Caco-2 (cell line): ENCODE measurements at regions not wholly inside any gene's neighbourhood (a gene's known extent, or its start where the extent isn't known, plus 50 kb on each side); places are given as distances from the start of the nearest gene placed in this dataset.

Experiments used
- BruUV-seq: library from RNA; stranded (reverse); fragments of 400-500 nt; replicated peaks from 2 replicates; lab custom pipeline; 2021; lab: Mats Ljungman, UMichigan
- CTCF ChIA-PET: fragments of 300-600 bp; sonication (Branson Sonifier 250); formaldehyde crosslinking; loops from one replicate; lab custom pipeline; 2022; ENCODE audit warnings: antibody characterized with exemption; lab: Charles Lee
- POLR2A ChIA-PET: fragments of 300-600 bp; sonication (Branson Sonifier 250); formaldehyde crosslinking; loops from one replicate; lab custom pipeline; 2022; ENCODE audit warnings: antibody characterized with exemption; lab: Charles Lee
- DNase-seq, 2 experiments: peaks; one replicate each; pipeline versions ENCODE4 v3.0.0 to v3.0.0-alpha.2; 2020 to 2022
- H3K27me3 ChIP-seq: replicated peaks from 2 replicates; pipeline ENCODE4 v1.6.0; 2011; ENCODE audit warnings: low read length; ENCODE audit not compliant: control insufficient read depth, insufficient read depth
- H3K36me3 ChIP-seq: 2 replicates; pipeline ENCODE4 v1.5.1; 2011; ENCODE audit warnings: low read length; ENCODE audit not compliant: control insufficient read depth, insufficient read depth
- H3K4me1 ChIP-seq: fragments of 250-450 bp; sonication (Bioruptor Pico); 2 replicates; pipeline ENCODE4 v1.5.1; 2020; ENCODE audit warnings: mild to moderate bottlenecking
- H3K4me3 ChIP-seq: 2 replicates; pipeline ENCODE4 v1.5.1; 2011; ENCODE audit warnings: low read depth, mild to moderate bottlenecking, control low read depth, low read length
- H3K9me3 ChIP-seq: fragments of 250-450 bp; sonication (Bioruptor Pico); 2 replicates; pipeline ENCODE4 v1.5.1; 2020; ENCODE audit warnings: mild to moderate bottlenecking, moderate library complexity
- H3K27ac Mint-ChIP-seq: one replicate; pipeline ENCODE4 v1.8.0; 2022; ENCODE audit warnings: mixed read lengths; ENCODE audit not compliant: unreplicated experiment
- H3K27me3 Mint-ChIP-seq: one replicate; pipeline ENCODE4 v1.8.0; 2022; ENCODE audit warnings: mixed read lengths; ENCODE audit not compliant: insufficient read depth, unreplicated experiment
- H3K36me3 Mint-ChIP-seq: one replicate; pipeline ENCODE4 v1.8.0; 2022; ENCODE audit warnings: mild to moderate bottlenecking, mixed read lengths; ENCODE audit not compliant: insufficient read depth, unreplicated experiment
- H3K4me1 Mint-ChIP-seq: one replicate; pipeline ENCODE4 v1.8.0; 2022; ENCODE audit warnings: low read depth, mixed read lengths; ENCODE audit not compliant: unreplicated experiment
- H3K4me3 Mint-ChIP-seq: one replicate; pipeline ENCODE4 v1.8.0; 2022; ENCODE audit warnings: mild to moderate bottlenecking, moderate library complexity, mixed read lengths; ENCODE audit not compliant: unreplicated experiment
- H3K9me3 Mint-ChIP-seq: one replicate; pipeline ENCODE4 v1.8.0; 2022; ENCODE audit warnings: mixed read lengths; ENCODE audit not compliant: unreplicated experiment
- CTCF ChIP-seq, 2 experiments: fragments of 200-600 bp in 1 of 2; IDR thresholded peaks; 1 replicate in 1 of 2; 2 replicates in 1 of 2; pipeline versions ENCODE4 v1.5.1 to v1.8.0; 2011 to 2022; ENCODE audit warnings: antibody characterized with exemption in 1 of 2, control low read depth in 1 of 2, inconsistent platforms in 1 of 2, low read depth in 1 of 2, low read length in 1 of 2, mild to moderate bottlenecking in 1 of 2, moderate library complexity in 1 of 2; ENCODE audit not compliant: insufficient read depth in 1 of 2, severe bottlenecking in 1 of 2, unreplicated experiment in 1 of 2
- intact Hi-C: fragments of 100-400 bp; cut with micrococcal nuclease; formaldehyde crosslinking; loops from one replicate; pipeline ENCODE4 v1.10.0; 2022; ENCODE audit not compliant: unreplicated experiment

DNA sequence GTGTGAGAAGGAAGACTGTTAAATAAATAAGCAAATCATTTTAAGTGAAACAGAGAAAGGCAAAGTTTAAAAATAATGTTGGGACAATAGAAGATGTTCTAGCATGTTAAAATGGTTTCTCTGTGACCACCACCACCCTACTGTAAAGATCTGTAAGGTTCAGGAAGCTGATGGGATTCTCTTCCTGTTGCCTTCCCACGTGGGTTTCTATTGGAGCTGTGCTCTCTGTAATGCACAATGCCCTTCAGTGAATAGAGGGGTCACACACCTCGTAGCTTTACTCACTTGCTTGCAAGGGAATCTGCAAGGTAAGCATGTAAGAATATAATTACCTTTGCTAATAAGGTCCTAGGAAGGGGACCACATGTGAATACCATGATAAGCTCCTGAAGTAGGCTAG, 170.5 kb downstream of the CASP12 start:
- no peaks in the 10 kb centered on the region for H3K27me3 Mint-ChIP-seq
- intact Hi-C loops: loop anchor here (10.0 kb wide), 1 partner anchor 227 kb away; no protein-coding TSS in a partner anchor
- no peak overlapping the region for H3K4me3 ChIP-seq
- peaks cover 17% of the 10 kb centered on the region for H3K4me1 ChIP-seq
- CTCF ChIA-PET: no interaction called here
- H3K4me1 Mint-ChIP-seq: peaks cover 12% of the 10 kb centered on the region
- H3K36me3 Mint-ChIP-seq: no peaks in the 10 kb centered on the region
- no peak overlapping the region for H3K27ac Mint-ChIP-seq
- peaks cover 10% of the 10 kb centered on the region for H3K9me3 Mint-ChIP-seq
- no peak overlapping the region for H3K4me3 Mint-ChIP-seq
- no peak for DNase-seq
- POLR2A ChIA-PET: no interaction called here
- H3K9me3 ChIP-seq: peaks cover 18% of the 10 kb centered on the region
- H3K27me3 ChIP-seq: no peaks in the 10 kb centered on the region
- TF ChIP-seq CTCF (IDR thresholded peaks at IDR 0.05; ENCODE audit: insufficient read depth in 1 of 2, low read depth in 1 of 2, low read length in 1 of 2, severe bottlenecking in 1 of 2, unreplicated experiment in 1 of 2): no peak
- BruUV-seq: no TSS peak
- no peaks in the 10 kb centered on the region; the same call in 1 of the 2 replicates for H3K36me3 ChIP-seq

- DNase-seq: no peak
- ChIA-PET CTCF (no interaction called here), POLR2A (no interaction called here)
- BruUV-seq: no TSS peak
- H3K27me3 ChIP-seq: no peaks in the 10 kb centered on the region
- peaks cover 17% of the 10 kb centered on the region for H3K4me1 ChIP-seq
- H3K4me3 ChIP-seq: no peak overlapping the region
- Mint-ChIP-seq H3K36me3 (no peaks in the 10 kb centered on the region), H3K27me3 (no peaks in the 10 kb centered on the region), H3K4me1 (peaks cover 12% of the 10 kb centered on the region), H3K9me3 (peaks cover 13% of the 10 kb centered on the region), H3K27ac (no peak overlapping the region), H3K4me3 (no peak overlapping the region)
- TF ChIP-seq CTCF (IDR thresholded peaks at IDR 0.05; ENCODE audit: insufficient read depth in 1 of 2, low read depth in 1 of 2, low read length in 1 of 2, severe bottlenecking in 1 of 2, unreplicated experiment in 1 of 2): no peak
- H3K36me3 ChIP-seq: no peaks in the 10 kb centered on the region; the same call in 1 of the 2 replicates
- peaks cover 20% of the 10 kb centered on the region for H3K9me3 ChIP-seq
- intact Hi-C loops: loop anchor here (10.0 kb wide), 1 partner anchor 228 kb away; no protein-coding TSS in a partner anchor
Measured at GRCh38 chr11:104727095-104727494, 171.2 kb downstream of the CASP12 start.

- BruUV-seq: no TSS peak
- H3K27ac Mint-ChIP-seq: no peak overlapping the region
- peaks cover 12% of the 10 kb centered on the region for H3K4me1 Mint-ChIP-seq
- Histone ChIP-seq H3K4me3 (no peak overlapping the region), H3K9me3 (peaks cover 20% of the 10 kb centered on the region), H3K27me3 (no peaks in the 10 kb centered on the region), H3K36me3 (no peaks in the 10 kb centered on the region; the same call in 1 of the 2 replicates), H3K4me1 (peaks cover 17% of the 10 kb centered on the region)
- peaks cover 13% of the 10 kb centered on the region for H3K9me3 Mint-ChIP-seq
- ChIA-PET CTCF (interaction anchor here (1.1 kb wide), 1 partner anchor 117 kb away, joined by 3 read pairs; no protein-coding TSS in a partner anchor), POLR2A (no interaction called here)
- DNase-seq: peak in 1 of 2 experiments; percentile 24
- no peak for TF ChIP-seq CTCF (IDR thresholded peaks at IDR 0.05; ENCODE audit: insufficient read depth in 1 of 2, low read depth in 1 of 2, low read length in 1 of 2, severe bottlenecking in 1 of 2, unreplicated experiment in 1 of 2)
- H3K27me3 Mint-ChIP-seq: no peaks in the 10 kb centered on the region
- no peak overlapping the region for H3K4me3 Mint-ChIP-seq
- H3K36me3 Mint-ChIP-seq: no peaks in the 10 kb centered on the region
- intact Hi-C loops: loop anchor here (1.0 to 10.0 kb wide), 3 partner anchors 57 to 229 kb away; no protein-coding TSS in a partner anchor
Measured at GRCh38 chr11:104725796-104726408, 172.4 kb downstream of the CASP12 start.
